Activated T-helper 1 cell treated with anti-CD3 and anti-CD28 coated beads, Interleukin-12 subunit alpha, Interleukin-12 subunit beta, Interleukin-2, Interleukin-4 antibody, amounts not matched to agents 30 ng/mL and 10 ng/mL and 1 ng/mL, durations not matched to agents 14 hours and 24 hours and 36 hours (primary cell): ENCODE measurements at regions not wholly inside any gene's neighbourhood (a gene's known extent, or its start where the extent isn't known, plus 50 kb on each side); places are given as distances from the start of the nearest gene placed in this dataset.
"Not testable (repeated sequence)": the region's sequence is repeated elsewhere in the genome, so short reads cannot be mapped to it uniquely, and the experiment has no call there.

Experiments
- DNase-seq: peaks from one replicate; pipeline ENCODE4 v3.0.0; 2021; ENCODE audit warnings: low spot score
- H3K27ac Mint-ChIP-seq: one replicate; pipeline ENCODE4 v1.8.0; 2021; ENCODE audit warnings: mild to moderate bottlenecking, mixed read lengths
- H3K27me3 Mint-ChIP-seq: one replicate; pipeline ENCODE4 v1.8.0; 2022; ENCODE audit warnings: mild to moderate bottlenecking, moderate library complexity, mixed read lengths; ENCODE audit not compliant: insufficient read depth
- H3K36me3 Mint-ChIP-seq: one replicate; pipeline ENCODE4 v1.8.0; 2021; ENCODE audit warnings: low read depth, mixed read lengths
- H3K4me1 Mint-ChIP-seq: one replicate; pipeline ENCODE4 v1.8.0; 2021; ENCODE audit warnings: low read depth, mixed read lengths
- H3K4me3 Mint-ChIP-seq: one replicate; pipeline ENCODE4 v1.8.0; 2021; ENCODE audit warnings: mild to moderate bottlenecking, moderate library complexity, mixed read lengths
- H3K9me3 Mint-ChIP-seq: one replicate; pipeline ENCODE4 v1.8.0; 2021; ENCODE audit warnings: mixed read lengths
- intact Hi-C: fragments of 100-400 bp; cut with micrococcal nuclease; formaldehyde crosslinking; loops from one replicate; pipeline ENCODE4 v1.15.1; 2024

DNA sequence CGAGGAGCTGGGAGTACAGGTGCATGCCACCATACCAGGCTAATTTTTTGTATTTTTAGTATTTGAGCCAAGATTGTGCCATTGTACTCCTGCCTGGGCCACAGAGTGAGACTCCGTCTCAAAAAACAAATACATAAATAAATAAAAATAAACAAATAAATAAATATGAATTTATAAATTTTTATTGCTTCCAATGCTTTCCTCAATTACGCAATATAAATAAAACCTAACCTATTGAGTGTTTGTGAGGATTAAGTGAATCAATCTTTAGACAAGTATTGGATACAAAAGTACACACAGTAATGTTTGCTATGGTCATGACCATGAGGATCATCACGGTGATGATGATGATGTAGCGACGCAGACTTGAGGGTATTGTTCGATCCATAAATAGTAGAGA lies 257.4 kb downstream of the ASXL3 start:
- intact Hi-C loops = no loop called here

DNA sequence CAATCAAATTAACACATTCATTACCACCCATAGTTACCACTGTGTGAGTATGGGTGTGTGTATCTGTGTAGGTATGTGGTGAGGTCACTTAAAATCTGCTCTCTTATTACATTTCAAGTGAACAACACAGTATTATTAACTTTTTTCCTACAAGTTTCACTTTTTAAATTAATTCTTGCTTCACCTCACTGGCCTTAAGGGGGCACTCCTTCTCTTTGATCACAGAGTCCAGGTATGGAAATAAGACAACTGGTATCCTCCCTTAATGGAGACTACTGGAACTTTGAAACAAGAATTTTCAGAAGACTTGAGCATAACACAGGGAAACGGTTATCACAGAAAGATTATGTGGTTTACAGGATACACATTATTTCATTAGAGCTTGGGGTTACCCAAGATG lies 255.8 kb downstream of the ASXL3 start:
- no peak overlapping the region for H3K4me3 Mint-ChIP-seq
- no peaks in the 10 kb centered on the region for H3K36me3 Mint-ChIP-seq
- H3K9me3 Mint-ChIP-seq = peaks cover 5% of the 10 kb centered on the region
- no peak overlapping the region for H3K27ac Mint-ChIP-seq
- no peak for DNase-seq
- H3K27me3 Mint-ChIP-seq = no peaks in the 10 kb centered on the region
- H3K4me1 Mint-ChIP-seq = no peaks in the 10 kb centered on the region
- intact Hi-C loops = no loop called here

More for the DNA sequence above, 257.4 kb downstream of the ASXL3 start:
- DNase-seq = no peak
- H3K4me3 Mint-ChIP-seq = no peak overlapping the region
- H3K27ac Mint-ChIP-seq = no peak overlapping the region
- H3K4me1 Mint-ChIP-seq = no peaks in the 10 kb centered on the region
- peaks cover 5% of the 10 kb centered on the region for H3K9me3 Mint-ChIP-seq
- H3K36me3 Mint-ChIP-seq = no peaks in the 10 kb centered on the region
- no peaks in the 10 kb centered on the region for H3K27me3 Mint-ChIP-seq

DNA sequence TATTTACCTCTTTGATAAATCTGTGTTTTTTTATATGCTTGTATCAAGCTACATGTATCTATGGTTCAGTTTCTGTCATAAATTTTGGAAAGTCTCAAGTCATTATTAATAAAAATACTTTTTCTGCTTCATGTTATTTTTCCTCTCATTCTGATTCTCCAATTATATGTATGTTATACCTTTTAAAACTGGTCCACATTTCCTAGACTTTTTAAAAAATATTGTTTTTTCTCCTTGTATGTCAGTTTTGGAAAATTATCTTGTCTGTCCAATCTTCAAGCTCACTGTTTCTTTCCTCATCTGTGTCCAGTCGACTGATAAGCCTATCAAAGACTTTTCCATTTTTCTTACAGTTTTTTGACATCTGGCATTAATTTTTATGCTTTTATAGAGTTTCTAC lies 253.4 kb downstream of the ASXL3 start:
- DNase-seq = no peak
- peaks cover 5% of the 10 kb centered on the region for H3K9me3 Mint-ChIP-seq
- H3K36me3 Mint-ChIP-seq = no peaks in the 10 kb centered on the region
- no peaks in the 10 kb centered on the region for H3K4me1 Mint-ChIP-seq
- no peaks in the 10 kb centered on the region for H3K27me3 Mint-ChIP-seq
- no peak overlapping the region for H3K27ac Mint-ChIP-seq
- intact Hi-C loops = no loop called here
- no peak overlapping the region for H3K4me3 Mint-ChIP-seq

DNA sequence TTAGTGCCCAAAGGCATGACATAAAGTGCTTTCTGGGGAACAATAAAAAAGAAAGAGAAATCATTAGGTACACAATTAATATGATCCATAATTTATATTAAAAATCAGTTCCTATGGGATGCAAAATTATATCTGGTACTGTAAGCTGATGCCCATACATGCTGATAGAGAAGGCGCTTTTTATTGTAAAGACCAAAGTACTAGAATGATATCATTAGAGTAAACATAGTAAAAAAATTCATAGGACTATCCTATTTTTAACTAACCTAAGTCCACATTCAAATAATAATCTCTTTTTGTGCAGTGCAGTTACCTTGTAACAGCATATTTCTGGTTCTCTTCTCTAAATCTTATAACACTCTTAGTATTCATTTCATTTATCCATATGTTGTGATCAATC lies 252.2 kb downstream of the ASXL3 start:
- H3K36me3 Mint-ChIP-seq = no peaks in the 10 kb centered on the region
- no peaks in the 10 kb centered on the region for H3K4me1 Mint-ChIP-seq
- H3K27ac Mint-ChIP-seq = no peak overlapping the region
- intact Hi-C loops = no loop called here
- no peak for DNase-seq
- no peaks in the 10 kb centered on the region for H3K27me3 Mint-ChIP-seq
- H3K4me3 Mint-ChIP-seq = no peak overlapping the region
- peaks cover 5% of the 10 kb centered on the region for H3K9me3 Mint-ChIP-seq

DNA sequence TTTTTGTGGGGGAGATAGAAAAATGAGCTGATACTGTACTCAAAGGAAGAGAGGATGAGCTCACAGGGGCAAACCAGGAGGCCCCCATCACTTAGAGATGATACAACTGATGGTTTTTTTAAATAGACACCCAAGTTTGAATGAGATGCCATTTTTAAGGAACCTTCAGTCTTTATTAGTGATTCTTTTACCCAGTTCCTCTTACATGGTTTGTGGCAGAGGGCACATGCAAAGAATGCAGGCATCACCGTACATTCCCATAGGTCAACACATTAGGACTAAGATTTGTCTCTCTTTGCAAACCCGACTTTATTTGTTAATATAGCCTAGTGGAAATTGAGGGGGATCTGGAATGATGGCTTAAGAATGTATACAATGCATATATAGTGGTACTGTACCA lies 250.9 kb downstream of the ASXL3 start:
- no peaks in the 10 kb centered on the region for H3K36me3 Mint-ChIP-seq
- no peak overlapping the region for H3K4me3 Mint-ChIP-seq
- H3K27me3 Mint-ChIP-seq = no peaks in the 10 kb centered on the region

DNA sequence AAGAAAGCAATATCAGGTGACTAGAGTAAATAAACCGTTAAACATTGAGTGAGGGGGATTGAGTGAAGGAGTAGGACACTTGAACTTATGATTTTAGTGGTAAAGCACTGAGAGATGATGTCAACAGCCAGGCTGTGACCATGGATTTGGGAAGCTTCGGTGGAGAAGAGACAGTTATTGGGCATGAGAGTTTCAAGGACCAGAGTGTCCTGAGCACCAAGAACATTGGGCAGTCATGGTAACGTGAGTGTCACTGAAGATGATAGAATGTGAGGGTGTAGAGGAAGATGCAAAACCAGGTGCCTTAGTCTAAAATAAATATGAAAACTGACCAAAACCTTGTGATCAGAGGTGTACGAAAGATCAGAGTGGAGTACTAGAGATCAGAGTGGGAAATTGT lies 248.1 kb downstream of the ASXL3 start:
- Mint-ChIP-seq H3K4me1 (no peaks in the 10 kb centered on the region), H3K4me3 (no peak overlapping the region), H3K27me3 (no peaks in the 10 kb centered on the region), H3K27ac (no peak overlapping the region), H3K9me3 (peaks cover under 1% of the 10 kb centered on the region), H3K36me3 (no peaks in the 10 kb centered on the region)
- DNase-seq = no peak
- intact Hi-C loops = no loop called here

More for the DNA sequence above, 250.9 kb downstream of the ASXL3 start:
- Mint-ChIP-seq H3K4me1 (no peaks in the 10 kb centered on the region), H3K9me3 (peaks cover 5% of the 10 kb centered on the region), H3K27ac (no peak overlapping the region)
- no peak for DNase-seq
- intact Hi-C loops = no loop called here

DNA sequence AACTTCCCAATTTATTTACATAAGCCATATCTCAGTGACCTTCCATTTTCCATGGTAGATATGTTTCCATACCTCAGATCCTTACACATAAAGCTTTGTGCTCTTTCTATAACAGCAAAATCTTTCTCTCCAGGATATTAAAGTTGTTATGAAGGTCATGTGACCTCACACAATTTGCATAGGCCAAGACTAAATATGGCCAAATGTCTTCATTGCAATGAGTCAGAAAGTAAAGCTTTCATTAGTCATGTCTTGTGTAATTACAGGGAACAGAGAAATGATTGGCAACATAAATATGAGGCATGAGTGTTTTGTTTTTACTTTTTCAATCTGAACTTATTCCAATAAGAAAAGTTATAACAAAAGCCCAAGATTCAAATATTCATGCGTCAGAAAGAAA lies 243.5 kb downstream of the ASXL3 start:
- H3K27ac Mint-ChIP-seq = no peak overlapping the region
- DNase-seq = no peak

DNA sequence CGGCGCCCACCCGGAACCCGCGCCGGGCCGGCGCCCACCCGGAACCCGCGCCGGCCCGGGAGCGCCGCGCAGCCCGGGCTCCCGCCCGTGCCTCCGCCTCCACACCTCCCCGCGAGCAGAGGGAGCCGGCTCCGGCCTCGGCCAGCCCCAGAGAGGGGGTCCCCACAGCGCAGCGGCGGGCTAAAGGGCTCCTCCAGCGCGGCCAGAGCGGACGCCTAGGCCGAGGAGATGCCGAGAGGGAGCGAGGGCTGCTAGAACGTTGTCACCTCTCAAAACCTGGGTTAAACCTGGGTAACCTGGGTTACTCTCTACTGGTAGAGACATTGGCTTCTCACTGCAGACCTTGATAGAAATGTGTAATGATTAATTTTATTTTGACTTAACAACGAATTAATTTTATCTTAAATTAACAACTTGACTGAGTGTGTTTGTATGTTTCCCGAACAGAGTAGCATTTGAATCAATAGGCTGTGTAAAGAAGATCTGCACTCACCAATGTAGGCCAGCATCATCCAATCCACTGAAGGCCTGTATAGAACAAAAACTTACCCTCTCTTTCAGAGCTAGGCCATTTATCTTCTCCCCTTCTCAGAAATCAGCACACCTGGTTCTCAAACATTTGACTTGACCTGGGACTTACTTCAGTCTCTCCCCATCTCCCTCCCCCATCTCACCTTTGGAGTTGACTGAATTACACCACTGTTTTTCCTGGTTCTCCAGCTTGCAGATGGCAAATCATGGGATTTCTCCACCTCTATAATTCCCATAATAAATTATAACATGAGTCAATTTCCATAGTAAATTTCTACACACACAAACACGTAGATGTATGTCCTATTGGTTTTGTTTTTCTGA lies 242.7 kb downstream of the ASXL3 start:
- DNase-seq = no peak
- intact Hi-C loops = no loop called here
- Mint-ChIP-seq H3K27ac (no peak overlapping the region), H3K27me3 (no peaks in the 10 kb centered on the region), H3K36me3 (no peaks in the 10 kb centered on the region), H3K4me3 (no peak overlapping the region), H3K9me3 (peaks cover 9% of the 10 kb centered on the region), H3K4me1 (no peaks in the 10 kb centered on the region)

More for the DNA sequence above, 243.5 kb downstream of the ASXL3 start:
- Mint-ChIP-seq H3K9me3 (peaks cover 9% of the 10 kb centered on the region), H3K36me3 (no peaks in the 10 kb centered on the region), H3K4me1 (no peaks in the 10 kb centered on the region), H3K4me3 (no peak overlapping the region), H3K27me3 (no peaks in the 10 kb centered on the region)
- intact Hi-C loops = no loop called here

DNA sequence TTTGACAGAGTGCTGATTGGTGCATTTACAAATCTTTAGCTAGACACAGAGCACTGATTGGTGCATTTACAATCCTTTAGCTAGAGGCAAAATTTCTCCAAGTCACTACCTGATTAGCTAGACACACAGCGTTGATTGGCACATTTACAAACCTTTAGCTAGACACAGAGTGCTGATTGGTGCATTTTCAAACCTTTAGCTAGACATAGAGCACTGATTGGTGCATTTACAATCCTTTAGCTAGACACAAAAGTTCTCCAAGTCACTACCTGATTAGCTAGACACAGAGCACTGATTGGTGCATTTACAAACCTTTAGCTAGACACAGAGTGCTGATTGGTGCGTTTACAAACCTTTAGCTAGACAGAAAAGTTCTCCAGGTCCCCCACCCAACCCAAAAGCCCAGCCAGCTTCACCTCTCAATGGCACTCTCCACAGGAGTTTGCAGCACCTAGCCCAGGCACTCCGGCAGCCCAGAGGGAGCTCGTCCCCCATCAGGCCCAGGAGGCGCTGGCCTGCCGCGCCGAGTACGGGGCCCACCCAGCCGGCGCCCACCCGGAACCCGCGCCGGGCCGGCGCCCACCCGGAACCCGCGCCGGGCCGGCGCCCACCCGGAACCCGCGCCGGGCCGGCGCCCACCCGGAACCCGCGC lies 241.8 kb downstream of the ASXL3 start:
- H3K36me3 Mint-ChIP-seq, DNase-seq, H3K27ac Mint-ChIP-seq, H3K27me3 Mint-ChIP-seq, intact Hi-C loops, H3K9me3 Mint-ChIP-seq, H3K4me3 Mint-ChIP-seq, H3K4me1 Mint-ChIP-seq: not testable (repeated sequence)

DNA sequence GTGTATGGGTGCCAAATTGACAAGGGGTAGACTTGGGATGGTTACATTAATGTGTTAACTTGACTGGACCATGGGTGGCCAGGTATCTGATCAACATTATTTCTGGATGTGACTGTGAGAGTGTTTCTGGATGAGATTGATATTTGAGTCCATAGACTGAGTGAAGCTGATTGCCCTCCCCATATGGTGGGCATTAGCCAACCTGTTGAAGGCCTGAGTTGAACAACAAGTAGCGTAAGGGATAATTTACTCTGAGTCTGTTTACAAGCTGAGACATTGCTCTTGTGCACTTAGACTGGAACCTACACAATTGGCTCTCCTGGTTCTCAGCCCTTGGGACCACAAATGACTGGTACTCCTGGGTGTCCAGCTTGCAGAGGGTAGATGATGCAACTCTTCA lies 240.1 kb downstream of the ASXL3 start:
- Mint-ChIP-seq H3K27me3 (no peaks in the 10 kb centered on the region), H3K27ac (no peak overlapping the region), H3K36me3 (no peaks in the 10 kb centered on the region), H3K4me1 (no peaks in the 10 kb centered on the region), H3K4me3 (no peak overlapping the region), H3K9me3 (peaks cover 9% of the 10 kb centered on the region)
- DNase-seq = no peak
- intact Hi-C loops = no loop called here

DNA sequence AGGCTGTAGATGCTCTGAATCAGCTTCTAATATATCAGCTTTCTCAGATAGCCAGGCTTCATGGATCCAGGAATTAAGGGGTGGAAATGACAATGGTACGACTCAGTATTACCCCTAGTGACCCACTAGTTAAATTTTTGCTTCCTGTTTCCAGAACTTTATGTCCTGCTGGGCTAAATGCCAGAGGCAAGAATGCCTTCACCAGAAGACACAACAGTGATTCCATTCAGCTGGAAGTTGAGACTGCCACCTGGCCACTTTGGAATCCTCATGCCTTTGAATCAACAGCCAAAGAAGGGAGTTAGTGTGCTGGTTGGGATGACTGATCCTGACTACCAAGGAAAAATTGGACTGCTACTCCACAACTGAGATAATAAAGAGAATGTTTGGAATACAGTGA lies 239.1 kb downstream of the ASXL3 start:
- no peak overlapping the region for H3K27ac Mint-ChIP-seq
- H3K4me1 Mint-ChIP-seq = no peaks in the 10 kb centered on the region
- H3K4me3 Mint-ChIP-seq = no peak overlapping the region
- H3K9me3 Mint-ChIP-seq = peaks cover 9% of the 10 kb centered on the region
- intact Hi-C loops = no loop called here
- H3K36me3 Mint-ChIP-seq = no peaks in the 10 kb centered on the region
- DNase-seq = no peak
- no peaks in the 10 kb centered on the region for H3K27me3 Mint-ChIP-seq

DNA sequence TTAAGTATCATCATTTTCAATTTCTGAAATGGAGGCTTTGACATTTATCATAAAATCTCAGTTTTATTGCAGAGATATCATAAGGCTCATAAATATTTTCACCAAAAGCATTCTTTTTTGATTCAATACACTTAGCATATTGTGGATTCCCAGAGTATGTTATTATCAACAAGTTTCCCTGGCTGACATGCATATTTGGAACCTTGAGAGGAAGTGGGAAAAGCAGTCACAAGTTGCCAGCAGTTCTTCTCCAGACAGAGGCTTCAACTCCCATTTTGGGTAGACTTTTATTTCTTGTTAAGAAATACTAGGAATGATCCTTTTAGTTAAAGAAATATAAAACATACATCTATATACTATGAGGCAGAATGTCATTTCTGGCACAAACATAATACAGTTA lies 236.5 kb downstream of the ASXL3 start:
- no peak overlapping the region for H3K4me3 Mint-ChIP-seq
- H3K27me3 Mint-ChIP-seq = no peaks in the 10 kb centered on the region
- DNase-seq = no peak
- H3K4me1 Mint-ChIP-seq = no peaks in the 10 kb centered on the region
- intact Hi-C loops = no loop called here
- H3K27ac Mint-ChIP-seq = no peak overlapping the region
- H3K36me3 Mint-ChIP-seq = no peaks in the 10 kb centered on the region
- peaks cover 8% of the 10 kb centered on the region for H3K9me3 Mint-ChIP-seq

DNA sequence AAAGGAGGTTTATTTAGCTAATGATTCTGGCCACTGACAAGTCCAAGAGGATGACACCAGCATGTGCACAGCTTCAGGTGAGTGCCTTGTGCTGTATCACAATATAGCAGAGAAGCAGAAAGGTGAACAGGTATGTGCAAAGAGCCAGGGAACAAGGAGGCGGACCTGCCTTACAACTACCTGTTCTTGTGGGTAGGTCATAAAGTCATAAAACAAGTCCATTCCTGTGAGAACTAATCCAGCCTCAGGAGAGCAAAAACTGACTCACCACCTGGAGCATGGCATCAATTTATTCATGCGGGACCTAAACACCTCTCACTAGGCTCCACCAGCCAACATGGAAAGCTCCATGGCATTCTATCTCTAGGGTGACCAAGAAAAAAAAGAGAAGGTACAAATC lies 234.2 kb downstream of the ASXL3 start:
- intact Hi-C loops = no loop called here
- no peak overlapping the region for H3K27ac Mint-ChIP-seq
- peaks cover 4% of the 10 kb centered on the region for H3K9me3 Mint-ChIP-seq
- no peaks in the 10 kb centered on the region for H3K27me3 Mint-ChIP-seq
- H3K4me3 Mint-ChIP-seq = no peak overlapping the region
- DNase-seq = no peak
- no peaks in the 10 kb centered on the region for H3K36me3 Mint-ChIP-seq
- no peaks in the 10 kb centered on the region for H3K4me1 Mint-ChIP-seq
